NCI-H524 (cell line): ENCODE measurements at regions not wholly inside any gene's neighbourhood (a gene's known extent, or its start where the extent isn't known, plus 50 kb on each side); places are given as distances from the start of the nearest gene placed in this dataset.

Experiments
- DNase-seq, 2 experiments: peaks; one replicate each; lab custom pipeline; 2025; lab: John Stamatoyannopoulos, UW

DNA sequence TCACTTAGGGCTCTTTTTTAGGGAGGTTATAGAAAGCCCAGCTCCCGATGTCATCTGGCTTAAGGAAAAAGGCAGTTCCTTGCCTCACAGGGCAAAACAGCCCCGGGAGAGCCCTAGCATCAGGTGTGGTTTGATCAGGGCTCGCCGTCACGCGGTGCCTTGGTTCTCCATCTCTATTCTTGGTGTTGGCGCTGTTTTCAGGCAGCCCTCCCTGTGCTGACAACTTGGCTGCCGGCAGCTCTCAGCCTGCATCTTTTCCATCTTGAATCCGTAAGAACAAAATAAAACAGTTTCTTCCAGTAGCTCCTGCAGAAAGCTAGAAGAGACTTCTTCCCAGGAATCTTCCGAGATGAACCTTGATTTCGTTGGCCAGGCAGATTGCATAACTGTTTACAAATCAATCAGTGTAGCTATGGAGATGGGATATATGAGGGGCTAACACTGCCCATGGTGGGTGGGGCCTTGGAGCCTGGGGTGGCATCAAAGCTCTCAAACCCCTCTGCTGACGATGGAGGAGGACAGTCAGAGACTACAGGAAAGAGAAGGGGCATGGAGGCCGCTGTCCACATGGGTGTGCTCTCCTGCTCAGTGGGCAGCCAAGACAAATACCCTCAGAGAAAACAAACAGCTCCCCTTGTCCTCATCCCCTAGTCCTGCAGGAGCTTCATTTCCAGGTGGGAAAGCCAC is 370.7 kb upstream of the C1orf174 start:
- no peak for DNase-seq

DNA sequence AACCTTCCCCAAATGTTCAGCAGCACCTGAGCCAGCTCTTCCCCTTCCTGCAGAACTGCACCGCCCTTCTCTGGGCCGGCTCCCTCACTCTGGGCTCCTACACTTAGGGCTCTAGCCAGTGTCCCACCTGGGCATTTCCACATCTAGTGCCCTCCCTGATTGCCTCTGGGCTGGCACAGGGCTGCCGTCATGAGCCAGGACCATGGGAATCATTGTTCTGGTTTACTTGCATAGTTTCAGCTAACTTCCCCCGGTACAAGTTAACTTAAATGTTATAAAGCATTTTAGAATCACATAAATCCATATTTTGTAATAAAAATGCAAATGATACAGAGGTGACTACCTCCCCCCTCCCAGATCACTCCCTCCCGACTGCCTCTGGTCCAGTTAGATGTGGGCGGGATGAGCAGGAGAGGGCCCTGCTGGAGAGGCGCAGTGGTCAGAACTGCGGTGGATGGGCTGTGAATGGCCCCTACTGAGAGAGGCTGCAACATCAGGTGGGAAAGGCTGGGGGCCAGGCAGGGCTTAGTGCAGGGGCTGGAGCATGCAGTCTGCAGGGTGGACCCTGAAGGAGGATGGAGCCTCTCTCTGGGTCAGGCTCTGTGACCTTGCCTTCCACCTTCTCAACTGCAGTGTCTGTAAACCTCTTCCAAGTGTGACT is 371.4 kb upstream of the C1orf174 start:
- DNase-seq: no peak

DNA sequence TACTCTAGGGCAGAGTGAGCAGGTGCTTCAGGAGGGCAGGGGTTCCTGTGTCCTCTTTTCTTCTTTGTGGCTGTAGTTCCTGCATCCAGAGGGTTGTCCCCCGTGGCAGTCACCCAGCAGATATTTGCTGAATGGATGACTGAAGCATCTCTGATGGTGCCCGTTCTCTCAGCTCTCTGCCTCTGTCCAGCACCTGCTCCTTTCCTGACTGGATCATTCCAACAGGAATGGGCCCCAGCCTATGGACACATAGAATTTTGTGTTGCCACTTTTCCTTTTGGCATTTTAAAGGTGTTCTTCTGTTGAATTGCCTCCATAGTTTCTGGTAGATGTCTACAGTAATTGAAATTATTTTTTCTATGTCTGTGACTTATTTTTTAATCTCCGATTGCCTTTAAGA is 372.5 kb upstream of the C1orf174 start:
- DNase-seq: no peak

DNA sequence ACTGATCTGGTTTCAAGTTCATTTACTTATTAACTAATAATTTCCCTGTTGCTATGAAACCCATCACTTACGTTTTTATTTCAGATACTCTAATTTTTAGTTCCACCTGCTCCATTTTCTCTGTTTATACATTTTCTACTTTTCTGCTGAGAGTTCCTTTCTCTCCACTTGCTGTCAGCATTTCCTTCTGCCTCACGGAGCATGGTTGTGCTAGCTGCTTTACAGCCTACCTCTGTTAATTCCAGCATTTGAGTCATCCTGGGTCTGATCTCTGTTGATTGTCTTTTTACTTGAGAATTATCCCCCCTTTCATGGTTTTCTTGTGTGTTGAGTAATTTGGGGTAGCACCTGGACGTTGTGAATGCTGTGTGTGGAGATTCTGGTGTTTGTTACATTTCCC is 373.2 kb upstream of the C1orf174 start:
- DNase-seq: no peak

DNA sequence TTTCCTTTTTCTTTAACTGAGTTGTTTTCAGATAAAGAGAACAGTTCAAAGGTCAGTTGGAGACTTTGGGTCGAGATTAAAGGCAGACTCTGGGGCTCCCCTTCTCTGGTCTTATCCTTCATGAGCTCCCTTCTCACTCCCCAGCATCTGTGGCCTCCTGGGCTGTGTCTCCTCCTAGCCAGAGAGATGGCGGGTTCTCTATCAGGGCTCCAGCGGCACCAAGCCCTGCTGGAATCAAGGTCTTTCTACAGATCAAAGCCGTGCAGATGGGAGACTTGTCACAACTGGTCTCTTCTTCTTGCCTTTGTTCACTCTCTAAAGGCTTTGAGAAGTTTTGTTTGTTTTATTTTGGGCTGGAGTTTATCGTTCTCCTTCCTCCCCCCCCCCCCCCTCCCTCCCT is 373.7 kb upstream of the C1orf174 start:
- no peak for DNase-seq

DNA sequence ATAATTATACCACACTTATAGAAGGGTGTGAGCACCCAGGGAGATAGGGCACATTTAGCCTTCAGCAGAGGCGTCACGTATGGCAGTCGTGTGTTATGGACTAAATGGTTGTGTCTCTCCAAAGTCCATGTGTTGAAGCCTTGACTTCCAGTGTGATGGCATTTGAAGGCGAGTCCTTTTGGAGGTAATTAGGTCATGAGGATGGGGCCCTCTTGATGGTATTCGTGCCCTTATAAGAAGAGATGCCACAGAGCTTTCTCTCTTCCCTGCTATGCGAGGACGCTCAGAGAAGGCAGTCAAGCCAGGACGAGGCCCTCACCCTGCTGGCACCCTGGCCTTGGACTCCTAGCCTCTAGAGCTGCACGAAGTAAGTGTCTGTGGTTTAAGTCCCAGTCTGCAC is 375.0 kb upstream of the C1orf174 start:
- DNase-seq: no peak

DNA sequence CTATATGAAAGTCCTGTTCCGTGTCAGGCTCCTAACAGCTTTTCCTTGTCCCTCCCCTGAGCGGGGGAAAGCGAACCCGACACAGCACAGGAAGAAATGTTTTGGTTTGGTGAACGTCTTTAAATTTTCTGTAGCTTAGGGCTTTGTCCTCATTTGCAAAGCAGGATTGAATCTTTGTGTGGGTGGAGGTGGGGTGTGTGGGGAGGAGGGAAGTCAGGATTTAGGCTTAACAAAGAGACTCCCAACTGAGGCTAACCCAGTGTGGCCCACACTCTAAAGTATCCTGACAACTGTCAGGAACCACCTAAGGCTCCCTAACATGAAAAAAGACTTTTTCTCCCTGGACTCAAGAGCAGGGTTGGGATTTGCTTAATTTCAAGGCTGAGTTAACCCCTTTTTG is 376.2 kb upstream of the C1orf174 start:
- no peak for DNase-seq

DNA sequence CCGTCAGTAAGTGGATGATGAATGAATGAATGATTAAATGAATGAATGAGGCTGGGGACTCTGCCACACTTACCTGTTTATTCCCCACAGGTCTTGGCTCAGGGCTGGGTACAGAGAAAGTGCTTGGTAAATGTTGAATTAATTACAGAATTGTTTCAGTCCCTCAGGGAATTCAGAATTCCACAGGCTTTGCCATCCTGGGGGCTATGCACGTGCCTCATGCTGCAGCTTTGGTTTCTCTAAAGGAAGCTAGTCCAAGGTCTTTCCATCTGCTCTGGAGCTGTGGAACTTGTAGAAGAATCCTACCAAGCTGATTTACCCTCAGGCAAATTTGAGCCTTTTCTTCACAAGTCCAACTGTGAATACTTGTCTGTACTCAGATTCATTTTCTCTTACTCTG is 376.8 kb upstream of the AJAP1 start:
- no peak for DNase-seq

DNA sequence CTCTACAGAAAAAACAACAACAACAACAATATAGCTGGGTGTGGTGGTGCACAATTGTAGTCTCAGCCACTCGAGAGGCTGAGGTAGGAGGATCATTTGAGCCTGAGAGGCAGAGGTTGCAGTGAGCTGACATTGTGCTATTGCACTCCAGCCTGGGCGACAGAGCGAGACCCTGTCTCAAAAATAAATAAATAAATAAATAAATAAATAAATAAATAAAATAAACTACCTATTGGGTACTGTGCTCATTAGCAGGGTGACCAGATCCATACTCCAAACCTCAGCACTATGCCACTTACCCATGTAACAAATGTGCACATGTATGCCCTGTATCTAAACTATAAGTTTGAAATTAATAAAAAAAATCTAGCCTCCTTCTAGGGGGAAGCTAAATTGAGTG is 369.4 kb upstream of the AJAP1 start:
- DNase-seq: no peak

DNA sequence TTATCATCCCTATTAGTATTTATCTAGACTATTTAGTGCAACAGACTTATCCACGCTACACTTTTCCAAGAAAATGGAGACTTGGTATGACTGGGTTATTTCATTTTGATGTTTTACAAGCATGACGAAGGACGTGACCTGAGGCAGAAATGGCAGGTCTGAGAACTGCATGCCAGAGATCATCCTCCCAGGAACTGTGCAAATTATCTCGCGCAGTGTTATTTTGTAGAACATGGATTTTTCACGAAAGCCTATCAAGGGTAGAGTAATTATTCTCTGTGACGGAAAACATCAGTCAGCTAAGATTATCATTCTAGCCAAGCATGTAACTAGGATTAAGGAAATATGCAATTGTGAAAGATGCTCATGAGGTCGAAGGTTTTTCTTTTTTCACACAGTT is 361.5 kb upstream of the AJAP1 start:
- no peak for DNase-seq

DNA sequence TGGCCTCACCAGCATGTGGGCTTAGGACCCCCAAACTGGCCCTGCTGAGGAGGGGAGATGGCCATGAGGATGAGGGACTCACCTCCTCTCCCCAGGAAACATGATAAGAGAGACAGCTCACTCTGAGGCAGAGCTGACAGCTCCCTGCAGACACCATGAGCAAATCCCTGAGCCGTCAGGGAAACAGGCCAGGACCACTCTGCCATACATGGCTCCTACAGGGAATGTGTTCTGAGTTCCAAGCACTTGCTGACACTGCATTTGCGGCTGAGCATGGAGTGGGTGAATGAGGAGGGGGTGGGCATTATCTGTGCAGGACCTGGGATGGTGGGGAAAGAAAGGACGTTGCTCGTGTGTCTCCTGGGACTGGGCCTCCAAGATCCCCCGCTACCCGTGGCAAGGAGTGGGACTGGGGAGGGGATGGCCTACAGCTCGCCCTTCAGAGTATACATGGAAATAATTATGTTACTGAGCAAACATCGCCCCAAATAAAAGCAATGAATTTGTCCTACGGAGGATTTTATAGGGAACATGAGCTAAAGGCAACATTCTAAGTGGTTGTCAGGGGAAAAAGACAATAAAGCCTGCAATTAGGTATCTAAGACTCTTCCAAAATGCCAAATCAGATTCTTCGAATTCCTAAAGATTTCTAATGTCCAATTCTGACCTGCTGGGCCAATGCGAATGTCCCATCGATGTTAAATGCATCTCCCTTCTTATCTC is 355.9 kb upstream of the AJAP1 start:
- DNase-seq: no peak

DNA sequence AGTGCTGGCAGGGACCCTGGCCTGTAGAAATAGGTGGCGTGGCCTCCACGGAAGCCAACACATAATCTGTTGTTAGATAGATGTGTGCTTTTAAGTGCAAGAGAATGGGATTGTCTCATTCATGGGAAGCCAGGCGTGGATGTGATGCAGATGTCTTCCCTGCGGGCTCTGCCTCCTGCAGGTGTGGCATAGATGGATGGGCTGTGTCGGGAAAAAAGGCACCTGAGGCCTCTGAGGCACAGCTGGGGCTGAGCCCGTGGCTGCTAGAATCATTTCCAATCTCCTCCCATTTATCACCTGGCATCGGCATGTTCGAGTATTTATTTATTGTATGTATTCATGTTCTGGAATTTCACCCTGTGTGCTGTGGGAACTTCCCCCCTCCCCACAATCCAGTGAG is 353.4 kb upstream of the AJAP1 start:
- DNase-seq: no peak

DNA sequence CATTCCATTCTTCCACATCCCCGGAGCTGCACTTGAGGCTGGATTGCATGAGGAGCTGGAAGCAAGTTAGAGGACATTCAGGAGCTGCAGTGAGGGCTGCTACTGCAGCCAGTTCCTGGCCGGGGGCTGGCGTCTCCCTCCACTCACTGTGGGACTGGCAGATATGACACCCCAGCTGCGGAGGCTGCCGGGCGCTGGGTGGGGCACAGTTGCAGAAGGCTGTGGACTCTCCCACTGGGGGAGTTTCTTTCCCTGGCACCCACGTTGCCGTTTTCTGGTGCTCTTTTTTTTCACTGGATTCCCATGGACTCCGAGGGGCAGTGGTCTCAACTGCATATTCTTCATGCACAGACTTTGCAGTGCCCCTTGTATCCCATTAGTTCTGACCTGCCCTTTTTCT is 351.1 kb upstream of the AJAP1 start:
- DNase-seq: no peak

DNA sequence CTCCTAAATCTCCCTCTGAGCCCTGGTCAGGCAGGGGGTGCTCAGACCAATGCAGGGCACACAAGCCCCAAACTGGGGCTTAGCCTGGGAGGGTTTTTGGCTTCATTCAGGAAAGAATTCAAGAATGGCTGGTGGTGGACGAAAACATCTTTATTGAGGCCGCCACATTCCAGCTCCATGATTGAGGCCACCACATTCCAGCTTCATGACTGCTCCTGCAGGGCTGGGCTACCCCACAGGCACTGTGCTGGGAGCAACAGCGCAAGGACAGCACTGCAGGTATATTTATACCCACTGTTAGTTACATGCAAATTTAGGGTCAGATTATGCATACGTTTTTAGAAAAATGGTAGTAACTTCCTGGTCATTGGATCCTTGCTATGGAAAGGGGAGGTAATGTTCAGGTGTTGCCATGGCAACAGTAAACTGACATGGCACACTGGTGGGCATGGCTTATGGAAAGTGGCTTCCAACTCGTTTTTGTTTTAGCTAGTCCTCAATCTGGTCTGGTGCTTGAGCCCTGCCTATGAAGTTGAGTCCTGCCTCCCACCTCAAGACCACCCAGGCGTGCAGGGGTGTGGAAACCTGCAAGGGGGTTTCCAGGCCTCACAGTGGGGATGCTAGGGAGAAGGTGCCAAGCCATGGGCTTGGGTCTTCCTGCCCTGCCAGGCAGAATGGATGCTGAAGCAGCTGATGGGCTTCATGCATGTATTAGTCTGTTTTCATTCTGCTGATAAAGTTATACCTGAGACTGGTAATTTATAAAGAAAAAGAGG is 348.7 kb upstream of the AJAP1 start:
- no peak for DNase-seq

DNA sequence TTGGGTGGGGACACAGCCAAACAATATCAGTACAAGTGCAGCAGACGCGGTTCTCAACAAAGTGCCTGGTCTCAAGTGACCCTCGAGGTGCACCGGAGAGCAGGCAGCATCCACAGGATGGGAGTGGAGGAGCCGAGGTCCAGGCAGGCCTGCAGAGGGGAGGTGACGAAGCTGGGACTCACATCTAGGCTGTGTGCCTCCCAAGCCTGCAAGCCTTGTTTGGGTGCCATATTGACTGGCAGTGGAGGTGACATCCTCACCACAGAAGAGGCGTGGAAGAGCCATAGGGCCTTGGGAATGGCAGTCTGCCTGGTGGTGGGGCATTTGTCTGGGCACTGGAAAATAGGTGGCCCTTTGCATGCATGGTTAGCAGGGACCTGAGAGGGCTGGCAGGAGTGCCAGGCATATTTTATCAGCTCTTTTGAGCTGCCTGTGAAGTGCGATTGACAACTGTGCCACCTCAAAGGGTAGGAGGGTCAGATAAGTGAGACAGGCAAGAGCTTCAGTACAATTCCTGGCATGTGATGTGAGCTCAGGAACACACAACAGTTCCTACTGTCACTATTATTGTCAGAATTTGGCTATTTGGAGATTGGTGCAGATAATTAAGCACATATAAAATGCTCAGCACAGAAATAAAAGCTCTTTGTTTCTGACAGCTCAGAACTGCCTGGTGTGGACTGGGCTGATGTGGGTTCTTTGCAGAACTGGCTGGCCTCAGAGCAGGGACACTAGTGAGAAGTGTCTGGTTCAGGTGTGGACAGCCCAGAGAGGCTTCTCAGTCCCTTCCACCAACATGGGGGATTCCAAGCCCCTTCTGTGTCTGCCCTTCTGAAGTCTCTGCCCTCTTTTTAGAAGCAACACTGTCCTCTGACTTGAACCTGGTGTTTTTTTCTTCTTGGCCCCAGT is 347.6 kb upstream of the AJAP1 start:
- no peak for DNase-seq

DNA sequence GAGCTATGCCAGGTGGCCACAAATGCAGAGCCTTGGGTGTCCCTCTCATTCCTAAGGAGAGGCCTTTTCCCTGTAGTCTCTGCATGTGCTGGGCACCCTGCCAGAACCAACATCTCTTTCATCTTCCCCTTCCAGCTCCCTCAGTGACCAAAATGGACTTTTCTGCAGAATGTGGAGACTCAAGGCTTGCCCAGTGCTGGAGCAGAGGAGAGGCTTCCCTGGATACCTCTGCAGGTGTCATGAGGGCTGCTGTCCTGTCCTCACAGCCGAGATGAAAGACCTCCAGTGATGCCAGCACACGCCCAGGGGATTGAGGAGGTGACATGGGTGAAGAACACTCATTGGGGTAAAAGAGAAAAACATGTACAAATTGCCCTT is 347.0 kb upstream of the AJAP1 start:
- no peak for DNase-seq

DNA sequence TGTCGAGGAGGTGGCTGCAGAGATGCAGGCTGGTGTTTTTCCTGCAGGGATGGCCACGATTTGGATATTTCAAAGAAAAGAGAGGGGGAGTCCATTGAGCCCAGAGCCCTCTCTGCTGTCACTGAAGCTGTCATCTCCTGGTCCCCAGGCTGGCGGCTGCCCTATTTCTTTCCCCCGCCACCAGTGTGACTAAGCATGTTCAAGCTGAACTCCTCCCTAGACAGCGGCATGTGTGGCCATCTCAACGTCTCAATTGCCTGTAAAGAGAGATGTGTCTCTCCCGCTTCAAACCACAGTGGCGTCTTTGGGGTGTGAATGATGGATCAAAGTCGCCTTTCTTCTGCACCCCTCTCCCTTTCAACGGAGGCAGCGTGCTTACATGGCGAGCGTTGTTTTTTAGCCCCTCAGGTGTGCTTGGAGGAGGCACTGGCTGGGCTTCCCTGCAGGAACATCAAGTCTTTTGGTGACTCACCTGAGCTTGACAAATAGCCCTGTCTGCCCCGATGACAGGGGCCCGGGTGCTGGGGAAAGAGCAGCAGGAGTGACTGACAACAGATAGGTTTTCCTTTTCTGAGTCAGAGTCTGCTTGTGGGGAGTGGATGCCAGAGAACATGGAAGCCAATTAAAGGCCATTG is 346.4 kb upstream of the AJAP1 start:
- DNase-seq: no peak

DNA sequence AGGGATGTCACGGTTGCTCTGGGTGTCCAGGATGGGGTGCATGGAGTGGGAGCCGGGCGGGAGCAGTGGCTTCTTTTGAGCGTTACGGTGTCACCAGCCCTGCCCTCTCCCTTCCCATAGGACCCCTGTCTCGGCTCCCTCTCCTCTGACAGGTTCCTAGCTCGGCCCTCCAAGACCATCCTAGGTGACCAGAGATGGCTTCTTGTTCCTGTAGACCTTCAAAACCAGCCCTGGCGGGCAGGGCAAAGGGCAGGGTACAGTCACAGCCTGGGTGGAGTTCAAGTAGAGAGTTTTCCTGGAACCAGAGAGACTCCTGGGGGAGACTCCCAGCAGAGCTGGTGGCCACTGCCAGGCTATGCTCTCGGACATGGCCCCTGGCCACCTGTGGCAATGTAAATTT is 345.6 kb upstream of the AJAP1 start:
- no peak for DNase-seq

DNA sequence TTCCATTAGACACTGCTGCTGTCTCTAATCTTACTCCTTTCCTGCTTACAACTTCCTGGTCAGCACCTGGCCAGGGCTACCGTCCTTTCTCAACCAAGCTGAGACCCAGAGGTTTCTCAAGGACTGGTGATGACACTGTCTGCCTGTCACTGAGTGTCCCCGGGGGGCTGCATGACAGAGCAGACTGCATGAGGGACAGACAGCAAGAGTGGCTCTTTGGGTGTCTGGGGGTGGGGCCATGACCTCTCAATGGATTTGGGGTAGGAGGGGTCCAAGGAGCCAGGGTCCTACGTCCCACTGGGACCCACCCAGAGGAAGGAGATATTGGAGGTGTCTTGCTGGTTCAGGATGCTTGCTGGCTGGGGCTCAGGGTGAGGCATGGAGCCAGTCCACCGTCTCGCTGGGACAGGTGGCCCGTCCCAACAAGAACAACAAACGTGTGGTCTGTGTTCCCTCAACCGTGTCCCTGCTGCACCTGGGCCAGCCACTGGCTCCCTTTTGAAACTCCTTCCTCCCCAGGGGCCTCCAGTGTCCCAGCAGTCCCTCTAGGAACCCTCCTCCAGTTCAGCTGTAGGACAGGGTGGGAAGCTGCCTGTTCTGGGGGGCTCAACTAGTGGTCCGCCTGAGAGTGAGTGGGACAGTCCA is 344.6 kb upstream of the AJAP1 start:
- no peak for DNase-seq

DNA sequence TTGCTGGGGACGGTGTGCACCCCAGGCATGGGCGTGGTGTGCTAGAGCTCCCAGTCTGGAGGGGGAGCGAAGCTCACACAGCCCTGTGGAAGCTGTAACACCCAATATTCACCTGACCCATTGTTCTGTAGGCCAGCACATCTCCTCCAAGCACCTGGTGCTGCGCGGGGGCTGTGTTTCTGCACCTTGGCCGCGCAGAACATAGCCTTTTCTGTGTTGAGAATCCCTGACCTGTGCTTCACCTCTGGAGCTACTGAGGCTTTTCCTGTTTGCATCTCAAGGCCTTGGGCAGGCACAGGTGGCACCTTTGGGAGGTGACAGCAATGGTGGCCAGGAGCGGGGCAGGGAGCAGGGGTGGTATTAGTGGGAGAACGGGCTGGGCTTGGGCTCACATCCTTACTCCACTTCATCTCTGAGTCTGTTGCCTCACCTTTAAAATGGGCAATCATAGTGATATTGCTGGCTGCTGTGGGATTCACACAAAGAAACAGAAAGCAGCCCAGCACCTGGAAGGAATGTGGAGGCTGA is 343.9 kb upstream of the AJAP1 start:
- DNase-seq: no peak
